ENCODE measurements at regions not wholly inside any gene's neighbourhood (a gene's known extent, or its start where the extent isn't known, plus 50 kb on each side); places are given as distances from the start of the nearest gene placed in this dataset.
A peak's percentile ranks its signal among the peaks of the same experiment; 100 is the strongest.

DNA sequence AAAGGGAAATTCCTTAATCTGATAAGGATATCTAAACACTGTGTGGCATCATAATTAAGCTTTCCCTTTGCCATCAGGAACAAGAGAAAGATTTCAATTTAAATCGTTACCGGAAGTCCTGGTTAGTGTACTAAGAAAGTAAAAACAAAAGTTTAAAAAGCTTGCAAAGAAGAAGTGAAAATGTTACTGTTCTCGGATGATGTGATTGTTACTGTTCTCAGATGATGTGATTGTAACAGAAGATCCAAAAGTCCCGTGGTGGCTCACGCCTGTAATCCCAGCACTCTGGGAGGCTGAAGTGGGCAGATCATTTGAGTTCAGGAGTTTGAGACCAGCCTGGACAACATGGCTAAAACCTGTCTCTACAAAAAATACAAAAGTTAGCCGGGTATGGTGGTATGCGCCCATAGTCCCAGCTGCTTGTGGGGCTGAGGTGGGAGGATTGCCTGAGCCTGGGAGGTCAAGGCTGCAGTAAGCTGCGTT is 62.5 kb downstream of the RGS12 start:
- peak overlapping the region; percentile 1 for H3K9ac ChIP-seq (replicated peaks; ENCODE audit: extremely low read depth, insufficient read depth, low read length)
- H3K79me2 ChIP-seq (ENCODE audit: control insufficient read depth, insufficient read depth, low read length), result peaks cover 21% of the 10 kb centered on the region
- no peaks in the 10 kb centered on the region for H3K36me3 ChIP-seq (ENCODE audit: control insufficient read depth in 2 of 2, extremely low read depth in 1 of 2, insufficient read depth in 2 of 2, low read length in 2 of 2)
- peak; percentile 82 for FAIRE-seq
- no peaks in the 10 kb centered on the region for H4K20me1 ChIP-seq (replicated peaks; ENCODE audit: control insufficient read depth, extremely low read depth, insufficient read depth, low read length)
- POLR2A ChIA-PET, result no interaction called here
- H3K9me3 ChIP-seq (replicated peaks; ENCODE audit: control insufficient read depth, insufficient read depth, low read length), result no peaks in the 10 kb centered on the region
- peak overlapping the region; percentile 52 for H3K27ac ChIP-seq (ENCODE audit: insufficient read depth, low read depth, low read length)
- H3K9me1 ChIP-seq (replicated peaks; ENCODE audit: control insufficient read depth, extremely low read depth, insufficient read depth, low read length), result no peaks in the 10 kb centered on the region
- H3K4me2 ChIP-seq (ENCODE audit: insufficient read depth, low read length), result peak overlapping the region; percentile 45
- BruUV-seq (replicated peaks), result no TSS peak
- H3K27me3 ChIP-seq (ENCODE audit: control insufficient read depth in 2 of 2, insufficient read depth in 2 of 2, low read length in 2 of 2), result no peaks in the 10 kb centered on the region
- dilution Hi-C loops (cut with MboI; ENCODE audit: extremely low pct_ligation_motif_present, low sequenced_read_pairs), result no loop called here
- peak; percentile 60 for DNase-seq (ENCODE audit: low read depth, low spot score)
- peaks cover 24% of the 10 kb centered on the region for H3K4me1 ChIP-seq (ENCODE audit: control insufficient read depth, extremely low read depth, insufficient read depth, low read length)
- H3K4me3 ChIP-seq (replicated peaks in 1 of 3; ENCODE audit: insufficient read depth in 1 of 3, low read depth in 1 of 3, low read length in 3 of 3), result no peak overlapping the region
- CTCF ChIA-PET, result interaction anchor here (0.9 to 5.5 kb wide), 11 partner anchors 10 to 80 kb away, joined by 3 to 48 read pairs (median 5); no protein-coding TSS in a partner anchor
- H2AFZ ChIP-seq (ENCODE audit: low read depth, low read length), result no peak overlapping the region
- intact Hi-C loops (cut with micrococcal nuclease), result loop anchor here (2.0 kb wide), 1 partner anchor 15 kb away; no protein-coding TSS in a partner anchor
- no peak for TF ChIP-seq POLR2A (IDR thresholded peaks at IDR 0.05; ENCODE audit: low read depth, low read length)
- TF ChIP-seq GATA2 (IDR thresholded peaks at IDR 0.05; ENCODE audit: insufficient read depth, insufficient read length, low read depth, low read length), result peak; percentile 55
- TF ChIP-seq MYC (IDR thresholded peaks at IDR 0.05; ENCODE audit: low read depth, low read length), result no peak

DNA sequence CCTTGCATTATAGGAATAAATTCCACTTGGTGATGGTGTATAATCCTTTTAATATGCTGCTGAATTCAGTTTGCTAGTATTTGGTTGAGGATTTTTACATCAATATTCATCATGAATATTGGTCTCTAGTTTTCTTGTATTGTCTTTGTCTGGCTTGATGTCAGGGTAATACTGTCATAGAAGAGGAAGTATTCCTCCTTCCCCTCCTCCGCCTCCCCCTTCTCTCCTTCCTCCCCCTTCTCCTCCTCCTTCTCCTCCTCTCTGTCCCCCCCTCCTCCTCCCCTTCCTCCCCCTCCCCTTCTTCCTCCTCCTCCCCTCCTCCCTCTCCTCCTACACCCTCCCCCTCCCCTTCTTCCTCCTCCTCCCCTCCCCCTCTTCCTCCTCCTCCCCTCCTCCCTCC is 65.8 kb downstream of the RGS12 start:
- TF ChIP-seq POLR2AphosphoS5 (IDR thresholded peaks at IDR 0.05; ENCODE audit: insufficient read depth, low read depth, low read length) (no peak), POLR2A (IDR thresholded peaks at IDR 0.05; ENCODE audit: low read depth, low read length) (no peak), GATA2 (IDR thresholded peaks at IDR 0.05; ENCODE audit: insufficient read depth, insufficient read length, low read depth, low read length) (no peak), EZH2 (IDR thresholded peaks at IDR 0.05; ENCODE audit: borderline replicate concordance, low read depth, low read length, severe bottlenecking) (no peak), MYC (IDR thresholded peaks at IDR 0.05; ENCODE audit: low read depth, low read length) (no peak), FOS (IDR thresholded peaks at IDR 0.05; ENCODE audit: borderline replicate concordance, insufficient read depth, low read length) (no peak), JUN (IDR thresholded peaks at IDR 0.05; ENCODE audit: borderline replicate concordance, insufficient read depth, insufficient read length, low read depth) (no peak)
- TF ChIP-seq, protein P1, sequence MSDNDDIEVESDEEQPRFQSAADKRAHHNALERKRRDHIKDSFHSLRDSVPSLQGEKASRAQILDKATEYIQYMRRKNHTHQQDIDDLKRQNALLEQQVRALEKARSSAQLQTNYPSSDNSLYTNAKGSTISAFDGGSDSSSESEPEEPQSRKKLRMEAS (IDR thresholded peaks at IDR 0.05; ENCODE audit: insufficient read depth, insufficient read length), result no peak
- TF ChIP-seq, protein P2, sequence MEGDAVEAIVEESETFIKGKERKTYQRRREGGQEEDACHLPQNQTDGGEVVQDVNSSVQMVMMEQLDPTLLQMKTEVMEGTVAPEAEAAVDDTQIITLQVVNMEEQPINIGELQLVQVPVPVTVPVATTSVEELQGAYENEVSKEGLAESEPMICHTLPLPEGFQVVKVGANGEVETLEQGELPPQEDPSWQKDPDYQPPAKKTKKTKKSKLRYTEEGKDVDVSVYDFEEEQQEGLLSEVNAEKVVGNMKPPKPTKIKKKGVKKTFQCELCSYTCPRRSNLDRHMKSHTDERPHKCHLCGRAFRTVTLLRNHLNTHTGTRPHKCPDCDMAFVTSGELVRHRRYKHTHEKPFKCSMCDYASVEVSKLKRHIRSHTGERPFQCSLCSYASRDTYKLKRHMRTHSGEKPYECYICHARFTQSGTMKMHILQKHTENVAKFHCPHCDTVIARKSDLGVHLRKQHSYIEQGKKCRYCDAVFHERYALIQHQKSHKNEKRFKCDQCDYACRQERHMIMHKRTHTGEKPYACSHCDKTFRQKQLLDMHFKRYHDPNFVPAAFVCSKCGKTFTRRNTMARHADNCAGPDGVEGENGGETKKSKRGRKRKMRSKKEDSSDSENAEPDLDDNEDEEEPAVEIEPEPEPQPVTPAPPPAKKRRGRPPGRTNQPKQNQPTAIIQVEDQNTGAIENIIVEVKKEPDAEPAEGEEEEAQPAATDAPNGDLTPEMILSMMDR (IDR thresholded peaks at IDR 0.05; ENCODE audit: extremely low read depth in 1 of 2, insufficient read depth in 1 of 2, low read depth in 1 of 2, low read length in 2 of 2), result no peak
- ChIA-PET CTCF (interaction anchor here (1.1 to 5.5 kb wide), 2 partner anchors 12 to 13 kb away, joined by 5 to 48 read pairs; no protein-coding TSS in a partner anchor), POLR2A (no interaction called here)

More for the DNA sequence above, 65.8 kb downstream of the RGS12 start:
- dilution Hi-C loops (cut with MboI; ENCODE audit: extremely low pct_ligation_motif_present, low sequenced_read_pairs) (no loop called here), intact Hi-C loops (cut with micrococcal nuclease) (no loop called here)
- H3K27me3 ChIP-seq (ENCODE audit: control insufficient read depth in 2 of 2, insufficient read depth in 2 of 2, low read length in 2 of 2), result no peaks in the 10 kb centered on the region
- H2AFZ ChIP-seq (ENCODE audit: low read depth, low read length), result no peak overlapping the region
- no TSS peak for BruUV-seq (replicated peaks)
- peaks cover 37% of the 10 kb centered on the region for H3K79me2 ChIP-seq (ENCODE audit: control insufficient read depth, insufficient read depth, low read length)
- no peak for FAIRE-seq
- no peaks in the 10 kb centered on the region for H4K20me1 ChIP-seq (replicated peaks; ENCODE audit: control insufficient read depth, extremely low read depth, insufficient read depth, low read length)
- no peak overlapping the region for H3K4me2 ChIP-seq (ENCODE audit: insufficient read depth, low read length)
- no peak overlapping the region for H3K9ac ChIP-seq (replicated peaks; ENCODE audit: extremely low read depth, insufficient read depth, low read length)
- no peak for DNase-seq (ENCODE audit: low read depth, low spot score)
- no peaks in the 10 kb centered on the region for H3K9me1 ChIP-seq (replicated peaks; ENCODE audit: control insufficient read depth, extremely low read depth, insufficient read depth, low read length)
- H3K36me3 ChIP-seq (ENCODE audit: control insufficient read depth in 2 of 2, extremely low read depth in 1 of 2, insufficient read depth in 2 of 2, low read length in 2 of 2), result no peaks in the 10 kb centered on the region
- H3K9me3 ChIP-seq (replicated peaks; ENCODE audit: control insufficient read depth, insufficient read depth, low read length), result no peaks in the 10 kb centered on the region
- no peak overlapping the region for H3K4me3 ChIP-seq (replicated peaks in 1 of 3; ENCODE audit: insufficient read depth in 1 of 3, low read depth in 1 of 3, low read length in 3 of 3)
- H3K4me1 ChIP-seq (ENCODE audit: control insufficient read depth, extremely low read depth, insufficient read depth, low read length), result peaks cover 20% of the 10 kb centered on the region
- no peak overlapping the region for H3K27ac ChIP-seq (ENCODE audit: insufficient read depth, low read depth, low read length)
